GM23248 (cell line): ENCODE measurements at regions not wholly inside any gene's neighbourhood (a gene's known extent, or its start where the extent isn't known, plus 50 kb on each side); places are given as distances from the start of the nearest gene placed in this dataset.

ENCODE experiments used
- DNase-seq: peaks from one replicate; pipeline ENCODE4 v3.0.0-alpha.2; 2015
- H2AFZ ChIP-seq: fragments of 200-600 bp; sonication (generic); 2 replicates; pipeline ENCODE4 v1.6.1; 2016; ENCODE audit warnings: antibody characterized with exemption
- H3F3A ChIP-seq: fragments of 200-600 bp; sonication (generic); 2 replicates; pipeline ENCODE4 v1.6.1; 2016; ENCODE audit warnings: mild to moderate bottlenecking, antibody characterized with exemption, mixed run types; ENCODE audit not compliant: insufficient read depth
- H3K27ac ChIP-seq: fragments of 200-600 bp; sonication (generic); 2 replicates; pipeline ENCODE4 v1.5.1; 2016; ENCODE audit warnings: mild to moderate bottlenecking
- H3K27me3 ChIP-seq: fragments of 200-600 bp; sonication (generic); replicated peaks from 2 replicates; pipeline ENCODE4 v1.6.1; 2016; ENCODE audit warnings: mild to moderate bottlenecking; ENCODE audit not compliant: insufficient read depth
- H3K36me3 ChIP-seq: fragments of 200-600 bp; sonication (generic); 2 replicates; pipeline ENCODE4 v1.6.1; 2016; ENCODE audit warnings: low read depth, mild to moderate bottlenecking
- H3K4me1 ChIP-seq: fragments of 200-600 bp; sonication (generic); 2 replicates; pipeline ENCODE4 v1.6.1; 2016; ENCODE audit warnings: mild to moderate bottlenecking; ENCODE audit not compliant: insufficient read depth
- H3K4me2 ChIP-seq: fragments of 200-600 bp; sonication (generic); one replicate; pipeline ENCODE4 v1.6.1; 2016; ENCODE audit warnings: mild to moderate bottlenecking; ENCODE audit not compliant: unreplicated experiment
- H3K4me3 ChIP-seq: fragments of 200-600 bp; sonication (generic); 2 replicates; pipeline ENCODE4 v1.5.1; 2016; ENCODE audit warnings: mild to moderate bottlenecking
- H3K79me2 ChIP-seq: fragments of 200-600 bp; sonication (generic); 2 replicates; pipeline ENCODE4 v1.6.1; 2016; ENCODE audit warnings: mild to moderate bottlenecking; ENCODE audit not compliant: insufficient read depth
- H3K9ac ChIP-seq: fragments of 200-600 bp; sonication (generic); 2 replicates; pipeline ENCODE4 v1.6.1; 2016; ENCODE audit warnings: mild to moderate bottlenecking
- H3K9me2 ChIP-seq: fragments of 200-600 bp; sonication (generic); 2 replicates; pipeline ENCODE4 v1.6.1; 2016; ENCODE audit warnings: mixed run types, mild to moderate bottlenecking, moderate library complexity; ENCODE audit not compliant: insufficient read depth
- H3K9me3 ChIP-seq: fragments of 200-600 bp; sonication (generic); one replicate; pipeline ENCODE4 v1.6.1; 2017; ENCODE audit warnings: low read depth
- H4K20me1 ChIP-seq: fragments of 200-600 bp; sonication (generic); 2 replicates; pipeline ENCODE4 v1.6.0; 2016; ENCODE audit not compliant: insufficient read depth
- EZH2 ChIP-seq: fragments of 200-600 bp; sonication (generic); IDR thresholded peaks from 2 replicates; pipeline ENCODE4 v1.6.1; 2018; ENCODE audit warnings: antibody characterized with exemption, mild to moderate bottlenecking; ENCODE audit not compliant: insufficient read depth, poor library complexity, severe bottlenecking
- EZH2phosphoT487 ChIP-seq: fragments of 200-600 bp; sonication (generic); IDR thresholded peaks from 2 replicates; pipeline ENCODE4 v1.6.1; 2018; ENCODE audit warnings: antibody characterized with exemption, moderate library complexity, mild to moderate bottlenecking, low read depth; ENCODE audit not compliant: insufficient read depth
- WGBS, 2 experiments: methylation state at CpG; one replicate each; pipeline ENCODE4 v1.1.6; 2015 to 2017; ENCODE audit warnings: low lambda C conversion rate in 2 of 2, low coverage in 1 of 2; ENCODE audit errors: missing lambda C conversion rate in 2 of 2; 5-methylcytosine and 5-hydroxymethylcytosine counted together
- in situ Hi-C: fragments of 300-500 bp; cut with MboI; formaldehyde crosslinking; loops from 2 replicates; pipeline ENCODE4 v1.15.0; 2020

DNA sequence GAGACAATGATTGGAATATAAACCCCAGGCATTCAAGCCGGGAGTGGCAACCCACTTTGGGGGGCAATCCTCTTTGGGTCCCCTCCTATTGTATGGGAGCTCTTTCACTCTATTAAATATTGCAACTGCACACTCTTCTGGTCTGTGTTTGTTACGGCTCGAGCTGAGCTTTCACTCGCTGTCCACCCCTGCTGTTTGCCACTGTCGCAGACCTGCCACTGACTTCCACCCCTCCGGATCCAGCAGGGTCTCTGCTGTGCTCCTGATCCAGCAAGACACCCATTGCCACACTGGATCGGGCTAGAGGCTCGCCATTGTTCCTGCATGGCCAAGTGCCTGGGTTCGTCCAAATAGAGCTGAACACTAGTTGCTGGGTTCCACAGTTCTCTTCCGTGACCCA, 222.8 kb upstream of the MANEA start:
- H2AFZ ChIP-seq: no peak overlapping the region
- H3K9ac ChIP-seq: no peak overlapping the region
- H3K36me3 ChIP-seq: no peaks in the 10 kb centered on the region
- H3F3A ChIP-seq: no peaks in the 10 kb centered on the region
- 35 to 37% methylated on average over 10 of the region's 10 CpGs for WGBS, 2 experiments
- H3K4me1 ChIP-seq: no peaks in the 10 kb centered on the region
- no peak for TF ChIP-seq EZH2phosphoT487
- TF ChIP-seq EZH2: no peak
- H3K27ac ChIP-seq: no peak overlapping the region
- H3K9me2 ChIP-seq: no peaks in the 10 kb centered on the region
- no peak overlapping the region for H3K4me2 ChIP-seq
- in situ Hi-C loops: no loop called here
- no peaks in the 10 kb centered on the region for H3K9me3 ChIP-seq
- no peaks in the 10 kb centered on the region for H4K20me1 ChIP-seq
- DNase-seq: no peak
- no peaks in the 10 kb centered on the region for H3K79me2 ChIP-seq
- H3K4me3 ChIP-seq: no peak overlapping the region
- no peaks in the 10 kb centered on the region for H3K27me3 ChIP-seq

DNA sequence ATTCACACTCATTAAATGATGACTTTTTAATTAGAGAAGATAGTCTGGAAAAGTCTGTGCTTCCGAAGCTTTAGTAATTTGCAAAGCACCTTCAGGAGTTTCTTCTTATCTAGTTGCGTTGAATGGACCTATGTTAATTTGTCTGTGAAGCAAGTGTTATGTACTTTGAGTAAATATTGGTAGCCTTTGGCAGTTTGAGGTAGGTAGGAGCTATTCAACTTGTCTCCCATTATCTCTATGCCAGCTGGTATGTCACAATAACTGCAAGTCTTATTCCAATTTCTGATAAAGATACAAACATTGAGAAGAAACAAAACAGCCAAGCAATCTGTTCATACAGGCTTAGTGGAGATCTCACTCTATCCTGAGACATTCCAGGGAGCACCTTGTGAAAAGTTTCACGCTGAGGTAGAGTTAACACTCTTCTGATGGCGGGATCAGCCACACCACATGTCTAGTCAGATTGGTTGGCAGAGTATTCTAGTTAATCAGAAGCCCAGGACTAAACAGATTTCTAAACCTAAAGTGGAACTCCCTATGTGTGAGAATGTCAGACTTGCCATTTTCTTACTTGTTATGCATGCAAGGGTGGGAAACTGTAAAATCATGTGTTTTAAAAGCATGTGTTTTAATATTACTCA, 219.8 kb upstream of the MANEA start:
- Histone ChIP-seq H4K20me1 (no peaks in the 10 kb centered on the region), H3K4me3 (no peak overlapping the region), H2AFZ (no peak overlapping the region), H3F3A (no peaks in the 10 kb centered on the region), H3K4me1 (no peaks in the 10 kb centered on the region), H3K27me3 (no peaks in the 10 kb centered on the region), H3K9ac (no peak overlapping the region), H3K9me3 (no peaks in the 10 kb centered on the region), H3K79me2 (no peaks in the 10 kb centered on the region), H3K27ac (no peak overlapping the region), H3K9me2 (no peaks in the 10 kb centered on the region), H3K36me3 (no peaks in the 10 kb centered on the region), H3K4me2 (no peak overlapping the region)
- no peak for TF ChIP-seq EZH2phosphoT487
- TF ChIP-seq EZH2: no peak
- in situ Hi-C loops: no loop called here
- 25 to 28% methylated on average over 4 of the region's 4 CpGs for WGBS, 2 experiments
- no peak for DNase-seq

DNA sequence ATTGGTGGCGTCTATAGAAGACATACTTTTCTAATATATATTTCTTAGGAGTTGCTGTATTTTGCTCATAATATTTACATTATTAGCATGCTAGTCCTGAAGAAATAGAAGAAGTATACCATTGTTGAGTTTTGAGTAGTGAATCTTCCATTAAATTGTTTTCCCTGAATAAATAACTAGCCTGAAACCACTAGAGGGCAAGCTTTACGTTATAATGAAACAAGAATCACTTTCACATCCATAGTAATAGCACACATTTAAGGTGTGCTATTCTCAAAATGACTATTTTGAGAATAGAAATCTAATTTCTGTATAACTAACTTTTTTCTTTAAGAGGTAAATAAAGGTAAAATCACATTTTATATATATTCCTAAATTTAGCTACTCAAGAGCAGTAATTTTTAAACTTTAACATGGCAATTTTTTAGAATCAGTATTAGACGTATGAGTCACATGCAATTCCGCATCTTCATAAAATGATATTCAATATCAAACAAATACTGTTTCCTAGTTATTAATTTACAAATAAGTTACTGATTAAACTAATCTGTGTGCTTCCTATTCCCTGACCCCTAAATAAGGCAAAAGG, 213.2 kb upstream of the MANEA start:
- TF ChIP-seq EZH2 (no peak), EZH2phosphoT487 (no peak)
- Histone ChIP-seq H3K4me3 (no peak overlapping the region), H2AFZ (no peak overlapping the region), H3K36me3 (no peaks in the 10 kb centered on the region), H3K27me3 (no peaks in the 10 kb centered on the region), H3K4me2 (no peak overlapping the region), H3K4me1 (no peaks in the 10 kb centered on the region), H3F3A (no peaks in the 10 kb centered on the region), H3K9me3 (no peaks in the 10 kb centered on the region), H3K9ac (no peak overlapping the region), H3K9me2 (no peaks in the 10 kb centered on the region), H3K27ac (no peak overlapping the region), H3K79me2 (no peaks in the 10 kb centered on the region), H4K20me1 (no peaks in the 10 kb centered on the region)
- peak; percentile 40 for DNase-seq
- WGBS, 2 experiments: 44 to 47% methylated on average over 4 of the region's 4 CpGs
- in situ Hi-C loops: no loop called here

DNA sequence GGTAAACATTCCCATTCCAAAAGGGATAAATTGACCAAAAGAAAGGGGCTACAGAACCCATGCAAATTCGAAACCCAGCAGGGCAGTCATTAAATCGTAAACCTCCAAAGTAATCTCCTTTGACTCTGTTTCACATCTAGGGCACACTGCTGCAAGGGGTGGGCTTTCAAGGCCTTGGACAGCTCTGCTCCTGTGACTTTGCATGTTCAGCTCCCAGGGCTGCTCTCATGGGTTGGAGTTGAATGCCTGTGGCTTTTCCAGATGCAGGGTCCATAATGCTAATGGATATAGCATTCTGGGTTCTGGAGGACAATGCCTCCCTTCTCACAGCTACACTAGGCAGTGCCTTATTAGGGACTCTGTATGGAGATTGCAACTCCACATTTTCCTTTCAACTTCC, 211.9 kb upstream of the MANEA start:
- Histone ChIP-seq H3K36me3 (no peaks in the 10 kb centered on the region), H3K9ac (no peak overlapping the region), H3K9me3 (no peaks in the 10 kb centered on the region), H3K9me2 (no peaks in the 10 kb centered on the region), H2AFZ (no peak overlapping the region), H3F3A (no peaks in the 10 kb centered on the region), H3K79me2 (no peaks in the 10 kb centered on the region), H3K4me2 (no peak overlapping the region), H3K4me1 (no peaks in the 10 kb centered on the region), H4K20me1 (no peaks in the 10 kb centered on the region), H3K27me3 (no peaks in the 10 kb centered on the region), H3K4me3 (no peak overlapping the region), H3K27ac (no peak overlapping the region)
- in situ Hi-C loops: no loop called here
- DNase-seq: no peak
- WGBS, 2 experiments: 13 to 17% methylated on average over 2 of the region's 2 CpGs
- TF ChIP-seq EZH2 (no peak), EZH2phosphoT487 (no peak)
